Adrenal gland (tissue), 5 donors: ENCODE measurements at regions not wholly inside any gene's neighbourhood (a gene's known extent, or its start where the extent isn't known, plus 50 kb on each side); places are given as distances from the start of the nearest gene placed in this dataset.

ENCODE experiments used
- POLR2A ChIP-seq, 2 donors: fragments of 450-650 bp; IDR thresholded peaks; one replicate each; pipeline ENCODE4 v1.6.1; 2017; ENCODE audit warnings: antibody characterized with exemption in 2 of 2, mild to moderate bottlenecking in 2 of 2, moderate library complexity in 1 of 2
- TF ChIP-seq, protein P1 (sequence below), 6 experiments: fragments of 450-650 bp in 4 of 6; fragments of 200-600 bp in 2 of 6; sonication (generic) in 1 of 6; IDR thresholded peaks; 1 replicate in 5 of 6; 2 replicates in 1 of 6; pipeline versions ENCODE4 v1.5.1 to v1.8.0; 2016 to 2021; ENCODE audit warnings: antibody characterized with exemption in 6 of 6, mild to moderate bottlenecking in 2 of 6, moderate library complexity in 1 of 6
- donor health status: DM: no; HTN: no; CAD: no.

- no peak for TF ChIP-seq POLR2A (IDR thresholded peaks at IDR 0.05)
- TF ChIP-seq, protein P1, sequence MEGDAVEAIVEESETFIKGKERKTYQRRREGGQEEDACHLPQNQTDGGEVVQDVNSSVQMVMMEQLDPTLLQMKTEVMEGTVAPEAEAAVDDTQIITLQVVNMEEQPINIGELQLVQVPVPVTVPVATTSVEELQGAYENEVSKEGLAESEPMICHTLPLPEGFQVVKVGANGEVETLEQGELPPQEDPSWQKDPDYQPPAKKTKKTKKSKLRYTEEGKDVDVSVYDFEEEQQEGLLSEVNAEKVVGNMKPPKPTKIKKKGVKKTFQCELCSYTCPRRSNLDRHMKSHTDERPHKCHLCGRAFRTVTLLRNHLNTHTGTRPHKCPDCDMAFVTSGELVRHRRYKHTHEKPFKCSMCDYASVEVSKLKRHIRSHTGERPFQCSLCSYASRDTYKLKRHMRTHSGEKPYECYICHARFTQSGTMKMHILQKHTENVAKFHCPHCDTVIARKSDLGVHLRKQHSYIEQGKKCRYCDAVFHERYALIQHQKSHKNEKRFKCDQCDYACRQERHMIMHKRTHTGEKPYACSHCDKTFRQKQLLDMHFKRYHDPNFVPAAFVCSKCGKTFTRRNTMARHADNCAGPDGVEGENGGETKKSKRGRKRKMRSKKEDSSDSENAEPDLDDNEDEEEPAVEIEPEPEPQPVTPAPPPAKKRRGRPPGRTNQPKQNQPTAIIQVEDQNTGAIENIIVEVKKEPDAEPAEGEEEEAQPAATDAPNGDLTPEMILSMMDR (IDR thresholded peaks at IDR 0.05): no peak
Measured at GRCh38 chr1:5794279-5794678, 197.9 kb downstream of the NPHP4 start.
